ENCODE measurements at regions not wholly inside any gene's neighbourhood (a gene's known extent, or its start where the extent isn't known, plus 50 kb on each side); places are given as distances from the start of the nearest gene placed in this dataset.

GRCh38 chr2:344811-345210 lies 56.9 kb upstream of the ALKAL2 start:
- TF ChIP-seq PPARA (CRISPR knock-in tag; IDR thresholded peaks at IDR 0.05; ENCODE audit: borderline replicate concordance) (no peak), OSR1 (CRISPR knock-in tag; IDR thresholded peaks at IDR 0.05) (no peak), ZNF565 (CRISPR knock-in tag; conservative IDR thresholded peaks at IDR 0.05; ENCODE audit: low read depth) (no peak), ARNTL (CRISPR knock-in tag; IDR thresholded peaks at IDR 0.05; ENCODE audit: borderline replicate concordance, low read depth) (no peak), PATZ1 (CRISPR knock-in tag; IDR thresholded peaks at IDR 0.05; ENCODE audit: borderline replicate concordance) (no peak), CSRNP3 (CRISPR knock-in tag; IDR thresholded peaks at IDR 0.05) (no peak), RARB (CRISPR knock-in tag; IDR thresholded peaks at IDR 0.05) (no peak), ISL1 (CRISPR knock-in tag; IDR thresholded peaks at IDR 0.05) (no peak), TOX (CRISPR knock-in tag; IDR thresholded peaks at IDR 0.05; ENCODE audit: borderline replicate concordance) (no peak), GLIS3 (CRISPR knock-in tag; IDR thresholded peaks at IDR 0.05) (no peak), ZFP3 (CRISPR knock-in tag; IDR thresholded peaks at IDR 0.05) (no peak), CREB5 (CRISPR knock-in tag; IDR thresholded peaks at IDR 0.05; ENCODE audit: low read depth) (no peak), SNAI2 (CRISPR knock-in tag; IDR thresholded peaks at IDR 0.05) (no peak)
